ENCODE measurements at regions not wholly inside any gene's neighbourhood (a gene's known extent, or its start where the extent isn't known, plus 50 kb on each side); places are given as distances from the start of the nearest gene placed in this dataset.
"Not testable (repeated sequence)": the region's sequence is repeated elsewhere in the genome, so short reads cannot be mapped to it uniquely, and the experiment has no call there.

- intact Hi-C loops (cut with micrococcal nuclease) = no loop called here
- ATAC-seq = no peak
- no peak for DNase-seq
Measured at GRCh38 chr3:110341047-110341446, 730.6 kb upstream of the NECTIN3 start.

GRCh38 chr3:110343376-110343775 lies 728.2 kb upstream of the NECTIN3 start:
- DNase-seq = no peak
- no peak for ATAC-seq
- intact Hi-C loops (cut with micrococcal nuclease) = no loop called here

GRCh38 chr3:110343945-110344344 lies 727.7 kb upstream of the NECTIN3 start:
- ATAC-seq = no peak
- intact Hi-C loops (cut with micrococcal nuclease) = no loop called here
- DNase-seq = no peak

- DNase-seq = no peak
- no peak for ATAC-seq
- intact Hi-C loops (cut with micrococcal nuclease) = no loop called here
Measured at GRCh38 chr3:110344487-110344886, 727.1 kb upstream of the NECTIN3 start.

GRCh38 chr3:110344897-110345767 lies 726.5 kb upstream of the NECTIN3 start:
- DNase-seq = no peak
- intact Hi-C loops (cut with micrococcal nuclease) = no loop called here
- no peak for ATAC-seq

- intact Hi-C loops (cut with micrococcal nuclease) = no loop called here
- ATAC-seq = no peak
- DNase-seq = no peak
Measured at GRCh38 chr3:110349295-110349694, 722.3 kb upstream of the NECTIN3 start.

- DNase-seq = no peak
- no peak for ATAC-seq
- intact Hi-C loops (cut with micrococcal nuclease) = no loop called here
Measured at GRCh38 chr3:110352841-110353604, 718.6 kb upstream of the NECTIN3 start.

- ATAC-seq (no peak), DNase-seq (no peak)
- intact Hi-C loops (cut with micrococcal nuclease) = no loop called here
Measured at GRCh38 chr3:110362751-110363150, 708.9 kb upstream of the NECTIN3 start.

- DNase-seq; ATAC-seq; intact Hi-C loops (cut with micrococcal nuclease): not testable (repeated sequence)
Measured at GRCh38 chr3:110367289-110367688, 704.3 kb upstream of the NECTIN3 start.

- ATAC-seq = no peak
- intact Hi-C loops (cut with micrococcal nuclease) = no loop called here
- DNase-seq = no peak
Measured at GRCh38 chr3:110375751-110376518, 695.7 kb upstream of the NECTIN3 start.

- intact Hi-C loops (cut with micrococcal nuclease) = no loop called here
Measured at GRCh38 chr3:110378481-110378880, 693.1 kb upstream of the NECTIN3 start.

GRCh38 chr3:110381992-110382391 lies 689.6 kb upstream of the NECTIN3 start:
- intact Hi-C loops (cut with micrococcal nuclease) = no loop called here
- DNase-seq (no peak), ATAC-seq (no peak)

More at GRCh38 chr3:110378481-110378880, 693.1 kb upstream of the NECTIN3 start:
- no peak for DNase-seq
- no peak for ATAC-seq

- no peak for DNase-seq
- intact Hi-C loops (cut with micrococcal nuclease) = no loop called here
- no peak for ATAC-seq
Measured at GRCh38 chr3:110383356-110383755, 688.3 kb upstream of the NECTIN3 start.

GRCh38 chr3:110384601-110385000 lies 687.0 kb upstream of the NECTIN3 start:
- intact Hi-C loops (cut with micrococcal nuclease) = no loop called here
- DNase-seq = no peak
- ATAC-seq = no peak

- ATAC-seq (no peak), DNase-seq (no peak)
- intact Hi-C loops (cut with micrococcal nuclease) = no loop called here
Measured at GRCh38 chr3:110389005-110389404, 682.6 kb upstream of the NECTIN3 start.

GRCh38 chr3:110390372-110390771 lies 681.2 kb upstream of the NECTIN3 start:
- ATAC-seq (no peak), DNase-seq (no peak)
- intact Hi-C loops (cut with micrococcal nuclease) = no loop called here

GRCh38 chr3:110391042-110391441 lies 680.6 kb upstream of the NECTIN3 start:
- intact Hi-C loops (cut with micrococcal nuclease) = no loop called here
- ATAC-seq = no peak

GRCh38 chr3:110391640-110392395 lies 679.8 kb upstream of the NECTIN3 start:
- no peak for ATAC-seq
- intact Hi-C loops (cut with micrococcal nuclease) = no loop called here

More at GRCh38 chr3:110391042-110391441, 680.6 kb upstream of the NECTIN3 start:
- DNase-seq = no peak

GRCh38 chr3:110393941-110394340 lies 677.7 kb upstream of the NECTIN3 start:
- intact Hi-C loops (cut with micrococcal nuclease) = no loop called here
- ATAC-seq (no peak), DNase-seq (no peak)

More at GRCh38 chr3:110391640-110392395, 679.8 kb upstream of the NECTIN3 start:
- DNase-seq = no peak

Measured in left ventricle myocardium superior (tissue), 1 donor.